Activated naive CD8-positive, alpha-beta T cell treated with anti-CD3 and anti-CD28 coated beads, Interleukin-2, amount 10 ng/mL, durations not matched to agents 7 days and 5 days (primary cell): ENCODE measurements at regions not wholly inside any gene's neighbourhood (a gene's known extent, or its start where the extent isn't known, plus 50 kb on each side); places are given as distances from the start of the nearest gene placed in this dataset.
"Not testable (repeated sequence)": the region's sequence is repeated elsewhere in the genome, so short reads cannot be mapped to it uniquely, and the experiment has no call there.

Experiments used
- ATAC-seq: fragments of 150-1000 bp; cut with Tn5 transposase; one replicate; pipeline ENCODE4 v1.10.0; 2021; ENCODE audit warnings: low read depth, moderate library complexity
- POLR2A ChIA-PET: fragments of 350-600 bp; sonication (Branson Sonifier 250); formaldehyde crosslinking; loops from one replicate; lab custom pipeline; 2021; ENCODE audit warnings: antibody characterized with exemption; lab: Charles Lee
- DNase-seq: peaks from one replicate; pipeline ENCODE4 v3.0.0; 2021
- H3K27ac Mint-ChIP-seq: one replicate; pipeline ENCODE4 v1.8.0; 2022; ENCODE audit warnings: mild to moderate bottlenecking, mixed read lengths
- H3K27me3 Mint-ChIP-seq: one replicate; pipeline ENCODE4 v1.8.0; 2022; ENCODE audit warnings: mild to moderate bottlenecking, moderate library complexity, mixed read lengths
- H3K36me3 Mint-ChIP-seq: one replicate; pipeline ENCODE4 v1.8.0; 2021; ENCODE audit warnings: mild to moderate bottlenecking, mixed read lengths
- H3K4me1 Mint-ChIP-seq: one replicate; pipeline ENCODE4 v1.8.0; 2021; ENCODE audit warnings: mixed read lengths
- H3K4me3 Mint-ChIP-seq: one replicate; pipeline ENCODE4 v1.8.0; 2022; ENCODE audit warnings: mild to moderate bottlenecking, moderate library complexity, mixed read lengths
- H3K9me3 Mint-ChIP-seq: one replicate; pipeline ENCODE4 v1.8.0; 2021; ENCODE audit warnings: mixed read lengths

- ATAC-seq, result no peak
- POLR2A ChIA-PET, result no interaction called here
Measured at GRCh38 chr15:77871852-77872371, 205.6 kb downstream of the TBC1D2B start.

DNA sequence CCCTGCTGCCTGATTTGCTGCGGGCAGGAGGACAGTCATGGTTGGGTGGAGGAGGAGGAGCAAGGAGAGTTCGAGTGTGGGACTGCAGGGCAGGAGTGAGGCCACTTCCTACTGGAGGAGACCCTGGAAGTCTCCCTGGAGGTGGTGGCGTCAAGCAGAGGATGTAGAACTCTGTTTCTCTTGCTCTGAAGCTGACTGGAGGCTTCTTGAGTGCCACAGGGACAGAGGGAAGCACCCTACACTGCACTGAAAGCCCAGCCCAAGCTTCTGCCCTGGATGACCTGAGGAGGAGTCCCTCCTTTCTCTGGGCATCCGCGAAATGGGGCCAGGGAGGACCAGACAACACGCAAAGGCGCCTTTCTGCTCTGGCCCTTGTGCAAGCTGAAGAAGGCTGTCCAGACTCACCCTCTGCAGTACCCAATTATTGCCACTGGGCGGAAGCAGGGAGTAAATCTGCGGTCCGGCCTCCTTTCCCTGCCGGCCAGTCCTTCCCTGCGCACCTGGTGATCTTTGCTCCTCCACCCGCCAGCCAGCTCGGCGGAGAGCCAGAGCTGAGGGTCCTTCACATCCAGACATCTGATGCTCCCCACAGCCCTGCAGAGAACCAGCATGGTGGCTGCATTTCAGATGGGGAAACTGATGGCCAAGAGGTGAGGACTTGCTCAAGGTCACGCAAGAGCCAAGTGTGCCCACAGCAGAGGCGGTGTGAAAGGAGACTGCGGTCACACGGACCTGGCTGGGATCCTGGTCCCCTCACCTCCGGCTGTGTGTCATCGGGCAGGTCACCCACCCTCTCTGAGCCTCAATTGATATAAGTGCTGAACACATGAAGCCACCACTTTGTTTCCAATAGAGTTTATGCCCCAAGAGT is 207.1 kb downstream of the TBC1D2B start:
- ATAC-seq (peak; percentile 52), DNase-seq (peak; percentile 56)
- Mint-ChIP-seq H3K36me3 (no peaks in the 10 kb centered on the region), H3K9me3 (no peaks in the 10 kb centered on the region), H3K27me3 (no peaks in the 10 kb centered on the region), H3K4me1 (no peaks in the 10 kb centered on the region), H3K4me3 (no peak overlapping the region), H3K27ac (no peak overlapping the region)
- POLR2A ChIA-PET, result no interaction called here

More at GRCh38 chr15:77871852-77872371, 205.6 kb downstream of the TBC1D2B start:
- no peak for DNase-seq
- Mint-ChIP-seq H3K36me3 (no peaks in the 10 kb centered on the region), H3K27ac (no peak overlapping the region), H3K9me3 (no peaks in the 10 kb centered on the region), H3K4me3 (no peak overlapping the region), H3K27me3 (no peaks in the 10 kb centered on the region), H3K4me1 (no peaks in the 10 kb centered on the region)

DNA sequence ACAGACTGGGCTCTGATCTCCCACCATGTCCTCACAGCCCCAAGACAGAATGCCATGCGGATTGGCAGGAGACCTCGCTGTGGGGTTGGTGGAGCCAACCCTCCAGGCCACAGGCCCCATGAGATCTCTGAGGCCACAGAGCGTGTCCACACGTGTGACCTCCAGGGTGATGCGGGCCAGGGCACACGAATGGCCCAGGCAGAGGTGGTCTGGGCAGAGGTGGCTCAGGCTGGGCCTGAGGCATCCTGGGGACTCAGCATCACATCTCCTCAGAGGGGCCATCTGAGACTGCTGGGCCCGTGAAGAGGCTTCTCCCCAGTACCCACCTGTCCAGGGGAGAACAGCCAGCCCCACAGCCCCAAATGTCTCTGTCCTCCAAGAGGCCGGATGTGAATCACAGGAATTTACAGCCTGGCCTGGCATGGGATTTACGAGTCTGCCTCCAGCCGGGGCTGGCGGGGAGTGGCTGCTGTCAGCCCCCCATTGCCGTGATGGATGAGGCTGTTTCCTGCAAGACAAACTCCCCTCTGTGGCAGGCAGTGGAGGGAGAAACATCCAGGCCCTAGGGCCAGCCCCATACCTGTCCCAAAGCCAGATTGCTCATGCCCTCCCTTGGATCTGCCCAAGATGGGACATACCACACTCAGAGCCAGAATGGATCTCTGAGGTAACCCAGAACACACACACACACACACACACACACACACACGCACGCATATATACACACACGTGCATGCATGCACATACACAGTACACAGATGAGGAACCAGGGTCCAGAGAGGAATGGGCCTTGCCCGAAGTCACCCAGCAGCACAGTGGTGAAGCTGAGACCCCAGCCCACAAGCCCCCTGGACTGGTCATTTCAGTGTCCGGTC is 208.3 kb downstream of the TBC1D2B start:
- peak; percentile 19 for DNase-seq
- Mint-ChIP-seq H3K9me3 (no peaks in the 10 kb centered on the region), H3K36me3 (no peaks in the 10 kb centered on the region), H3K4me1 (no peaks in the 10 kb centered on the region), H3K27me3 (no peaks in the 10 kb centered on the region), H3K4me3 (no peak overlapping the region), H3K27ac (no peak overlapping the region)
- POLR2A ChIA-PET, result no interaction called here
- no peak for ATAC-seq

DNA sequence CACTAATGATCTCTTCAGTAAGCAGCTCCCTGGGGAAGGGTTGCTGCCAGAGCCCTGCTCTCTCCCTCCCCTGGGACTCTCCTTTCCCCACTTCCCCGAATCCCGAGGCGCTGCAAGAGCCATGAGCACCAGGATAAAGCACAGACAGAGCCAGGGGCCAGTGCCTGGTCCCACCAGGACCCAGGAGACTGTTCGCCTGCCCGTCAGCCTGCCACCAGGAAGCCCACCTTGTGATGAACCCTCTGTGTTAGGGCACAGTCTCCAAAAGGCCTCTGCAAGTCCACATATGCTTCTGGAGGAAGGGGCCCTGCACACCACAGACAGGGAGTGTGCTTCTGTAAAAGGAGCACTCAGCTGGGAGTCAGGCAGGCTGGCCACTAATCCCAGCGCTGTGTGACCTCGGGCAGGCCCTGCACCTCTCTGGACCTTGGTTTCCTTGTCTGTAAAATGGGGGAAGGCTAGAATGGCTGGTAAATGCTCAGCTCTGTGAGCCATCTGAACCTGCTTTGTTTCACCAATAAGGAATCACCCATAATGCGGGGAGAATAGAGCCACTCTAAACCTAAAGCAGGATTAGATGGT is 209.4 kb downstream of the TBC1D2B start:
- H3K4me1 Mint-ChIP-seq, ATAC-seq, H3K4me3 Mint-ChIP-seq, H3K27me3 Mint-ChIP-seq, POLR2A ChIA-PET, H3K9me3 Mint-ChIP-seq, H3K27ac Mint-ChIP-seq, H3K36me3 Mint-ChIP-seq: not testable (repeated sequence)
- peak; percentile 10 for DNase-seq

DNA sequence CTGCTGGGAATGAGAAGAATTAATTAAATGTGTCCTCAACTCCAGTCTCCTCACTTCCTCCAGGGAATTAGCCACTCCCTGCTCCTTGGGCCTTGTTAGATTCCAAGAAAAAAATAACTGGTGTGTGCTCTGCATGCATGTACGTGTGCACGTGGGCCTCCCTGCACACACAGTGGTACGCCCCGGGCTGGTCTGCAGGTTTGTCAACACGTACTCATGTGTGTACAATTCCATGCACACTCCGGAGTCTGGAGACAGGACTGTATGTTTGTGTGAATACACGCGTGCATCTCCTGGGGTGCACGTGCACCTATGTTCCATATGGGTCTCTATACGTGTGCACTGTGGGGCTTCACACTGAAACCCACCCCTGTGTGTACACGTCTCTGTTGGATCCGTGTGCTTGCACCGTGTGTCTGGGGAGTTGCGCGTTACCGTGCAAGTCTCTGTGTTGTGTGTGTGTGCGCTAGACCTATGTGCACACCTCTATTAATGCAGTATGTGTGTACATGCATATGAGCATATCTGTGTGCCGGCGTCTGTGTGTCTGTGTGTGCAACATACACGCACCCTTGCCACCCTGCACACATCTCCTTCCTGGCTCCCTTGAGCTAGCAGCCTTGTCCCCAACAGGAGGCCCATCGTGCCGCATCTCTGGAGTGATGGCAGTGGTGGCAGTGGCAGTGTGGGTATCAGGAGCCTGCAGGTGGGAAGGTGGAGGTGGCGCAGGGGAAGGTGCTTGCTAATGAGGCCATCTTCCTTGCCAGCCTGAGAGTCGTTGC is 210.1 kb downstream of the TBC1D2B start:
- no peak overlapping the region for H3K4me3 Mint-ChIP-seq
- no peaks in the 10 kb centered on the region for H3K36me3 Mint-ChIP-seq
- ATAC-seq (no peak), DNase-seq (peak; percentile 15)
- H3K27me3 Mint-ChIP-seq, result no peaks in the 10 kb centered on the region
- POLR2A ChIA-PET, result no interaction called here
- H3K27ac Mint-ChIP-seq, result no peak overlapping the region
- no peaks in the 10 kb centered on the region for H3K9me3 Mint-ChIP-seq
- no peaks in the 10 kb centered on the region for H3K4me1 Mint-ChIP-seq

DNA sequence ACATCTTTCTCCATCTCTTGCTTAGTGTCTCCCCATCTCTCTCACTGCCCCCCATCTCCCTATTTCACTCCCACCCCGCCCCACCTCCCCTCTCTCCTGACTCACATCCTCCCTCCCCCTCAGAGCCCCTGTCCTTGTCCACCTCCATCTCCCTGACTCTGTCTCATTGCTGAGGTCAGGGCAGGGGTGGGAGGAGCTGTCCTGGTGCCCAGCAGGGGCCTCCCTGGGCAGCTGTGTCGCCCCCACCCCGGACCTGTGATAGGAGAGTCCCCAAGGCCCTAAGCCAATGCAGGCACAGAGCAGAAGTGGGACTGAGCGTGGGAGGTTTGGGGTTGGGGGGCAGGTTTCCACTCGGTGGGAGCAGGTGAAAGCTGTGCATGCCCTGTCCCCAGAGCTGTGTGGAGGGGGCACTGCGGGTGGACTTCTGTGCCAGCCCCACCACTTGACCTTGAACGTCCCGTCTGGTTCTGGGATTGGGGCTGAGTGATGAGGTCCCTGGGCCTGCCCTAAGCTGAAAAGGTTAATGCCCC is 210.8 kb downstream of the TBC1D2B start:
- Mint-ChIP-seq H3K27me3 (peaks cover 1% of the 10 kb centered on the region), H3K36me3 (no peaks in the 10 kb centered on the region), H3K9me3 (no peaks in the 10 kb centered on the region), H3K4me1 (no peaks in the 10 kb centered on the region), H3K4me3 (no peak overlapping the region), H3K27ac (no peak overlapping the region)
- DNase-seq, result no peak
- ATAC-seq, result no peak
- POLR2A ChIA-PET, result no interaction called here

GRCh38 chr15:77866186-77866585 is 211.3 kb downstream of the TBC1D2B start:
- no peaks in the 10 kb centered on the region for H3K9me3 Mint-ChIP-seq
- POLR2A ChIA-PET, result no interaction called here
- H3K4me1 Mint-ChIP-seq, result no peaks in the 10 kb centered on the region
- H3K4me3 Mint-ChIP-seq, result no peak overlapping the region
- H3K27ac Mint-ChIP-seq, result no peak overlapping the region
- DNase-seq (peak; percentile 18), ATAC-seq (no peak)
- H3K27me3 Mint-ChIP-seq, result peaks cover 1% of the 10 kb centered on the region
- H3K36me3 Mint-ChIP-seq, result no peaks in the 10 kb centered on the region

- no peaks in the 10 kb centered on the region for H3K4me1 Mint-ChIP-seq
- H3K27ac Mint-ChIP-seq, result no peak overlapping the region
- peaks cover 1% of the 10 kb centered on the region for H3K27me3 Mint-ChIP-seq
- no peak overlapping the region for H3K4me3 Mint-ChIP-seq
- ATAC-seq, result no peak
- no peaks in the 10 kb centered on the region for H3K9me3 Mint-ChIP-seq
- H3K36me3 Mint-ChIP-seq, result no peaks in the 10 kb centered on the region
- peak; percentile 14 for DNase-seq
- POLR2A ChIA-PET, result no interaction called here
Measured at GRCh38 chr15:77865701-77866100, 211.8 kb downstream of the TBC1D2B start.

GRCh38 chr15:77865106-77865610 is 212.4 kb downstream of the TBC1D2B start:
- no peak for ATAC-seq
- DNase-seq, result no peak

GRCh38 chr15:77864211-77865105 is 213.1 kb downstream of the TBC1D2B start:
- H3K4me3 Mint-ChIP-seq, result no peak overlapping the region
- no peak for DNase-seq
- ATAC-seq, result no peak
- no peak overlapping the region for H3K27ac Mint-ChIP-seq
- H3K27me3 Mint-ChIP-seq, result peaks cover 1% of the 10 kb centered on the region
- no peaks in the 10 kb centered on the region for H3K9me3 Mint-ChIP-seq
- H3K36me3 Mint-ChIP-seq, result no peaks in the 10 kb centered on the region
- H3K4me1 Mint-ChIP-seq, result no peaks in the 10 kb centered on the region
- POLR2A ChIA-PET, result no interaction called here

More at GRCh38 chr15:77865106-77865610, 212.4 kb downstream of the TBC1D2B start:
- H3K27ac Mint-ChIP-seq, result no peak overlapping the region
- H3K36me3 Mint-ChIP-seq, result no peaks in the 10 kb centered on the region
- POLR2A ChIA-PET, result no interaction called here
- no peaks in the 10 kb centered on the region for H3K9me3 Mint-ChIP-seq
- H3K4me3 Mint-ChIP-seq, result no peak overlapping the region
- H3K27me3 Mint-ChIP-seq, result peaks cover 1% of the 10 kb centered on the region
- H3K4me1 Mint-ChIP-seq, result no peaks in the 10 kb centered on the region

- POLR2A ChIA-PET, result no interaction called here
Measured at GRCh38 chr15:77863491-77864105, 213.9 kb downstream of the TBC1D2B start.

More at GRCh38 chr15:77863491-77864105, 213.9 kb downstream of the TBC1D2B start:
- Mint-ChIP-seq H3K9me3 (no peaks in the 10 kb centered on the region), H3K27me3 (peaks cover 1% of the 10 kb centered on the region), H3K4me3 (no peak overlapping the region), H3K4me1 (no peaks in the 10 kb centered on the region), H3K36me3 (no peaks in the 10 kb centered on the region), H3K27ac (no peak overlapping the region)
- no peak for ATAC-seq
- DNase-seq, result no peak
